HG02852 (cell line): ENCODE measurements at regions not wholly inside any gene's neighbourhood (a gene's known extent, or its start where the extent isn't known, plus 50 kb on each side); places are given as distances from the start of the nearest gene placed in this dataset.
"Not testable (repeated sequence)": the region's sequence is repeated elsewhere in the genome, so short reads cannot be mapped to it uniquely, and the experiment has no call there.

Experiments
- ATAC-seq: cut with Tn5 transposase; IDR thresholded peaks from one replicate; pipeline ENCODE4 v1.9.1; 2021; ENCODE audit warnings: mild to moderate bottlenecking, moderate library complexity; ENCODE audit not compliant: unreplicated experiment

- ATAC-seq, result peak; percentile 79
Measured at GRCh38 chr4:75289914-75290582, 224.2 kb downstream of the RCHY1 start.

GRCh38 chr4:75287738-75288517 lies 226.3 kb downstream of the RCHY1 start:
- no peak for ATAC-seq

GRCh38 chr4:75285837-75286236 lies 228.4 kb downstream of the RCHY1 start:
- no peak for ATAC-seq

- no peak for ATAC-seq
Measured at GRCh38 chr4:75284831-75285230, 229.4 kb downstream of the RCHY1 start.

GRCh38 chr4:75280461-75280860 lies 233.7 kb downstream of the RCHY1 start:
- ATAC-seq, result not testable (repeated sequence)

- ATAC-seq, result no peak
Measured at GRCh38 chr4:75259306-75259705, 254.9 kb downstream of the RCHY1 start.

- no peak for ATAC-seq
Measured at GRCh38 chr4:75255261-75255660, 258.9 kb downstream of the RCHY1 start.

GRCh38 chr4:75254745-75255144 lies 259.5 kb downstream of the RCHY1 start:
- no peak for ATAC-seq

- ATAC-seq, result not testable (repeated sequence)
Measured at GRCh38 chr4:75253094-75253493, 261.1 kb downstream of the RCHY1 start.

GRCh38 chr4:75251547-75251946 lies 262.7 kb downstream of the RCHY1 start:
- no peak for ATAC-seq

GRCh38 chr4:75249739-75250138 lies 264.5 kb downstream of the RCHY1 start:
- ATAC-seq, result no peak

- no peak for ATAC-seq
Measured at GRCh38 chr4:75248770-75249407, 265.3 kb downstream of the RCHY1 start.

- no peak for ATAC-seq
Measured at GRCh38 chr4:75244325-75244724, 269.9 kb downstream of the RCHY1 start.

- no peak for ATAC-seq
Measured at GRCh38 chr4:75243570-75243969, 270.6 kb downstream of the RCHY1 start.

GRCh38 chr4:75235359-75235951 lies 278.7 kb downstream of the RCHY1 start:
- ATAC-seq, result peak; percentile 99

- no peak for ATAC-seq
Measured at GRCh38 chr4:75232546-75232945, 281.7 kb downstream of the RCHY1 start.

GRCh38 chr4:75229806-75230570 lies 284.2 kb downstream of the RCHY1 start:
- peak; percentile 73 for ATAC-seq

GRCh38 chr4:75213480-75213879 lies 280.6 kb downstream of the PARM1 start:
- no peak for ATAC-seq

- no peak for ATAC-seq
Measured at GRCh38 chr4:75211422-75211821, 278.5 kb downstream of the PARM1 start.

- no peak for ATAC-seq
Measured at GRCh38 chr4:75207902-75208301, 275.0 kb downstream of the PARM1 start.

GRCh38 chr4:75195111-75195510 lies 262.2 kb downstream of the PARM1 start:
- no peak for ATAC-seq
